IMR-90 (cell line): ENCODE measurements at regions not wholly inside any gene's neighbourhood (a gene's known extent, or its start where the extent isn't known, plus 50 kb on each side); places are given as distances from the start of the nearest gene placed in this dataset.

ENCODE experiments used
- BHLHE40 ChIP-seq: fragments of 150-350 bp; IDR thresholded peaks from 2 replicates; pipeline ENCODE4 v1.6.1; 2016; ENCODE audit warnings: mild to moderate bottlenecking, low read depth, low read length
- CEBPB ChIP-seq: IDR thresholded peaks from 2 replicates; pipeline ENCODE4 v1.6.1; 2012; ENCODE audit warnings: low read depth, low read length, improper control_type of control experiment
- CHD1 ChIP-seq: IDR thresholded peaks from 2 replicates; pipeline ENCODE4 v1.6.1; 2012; ENCODE audit warnings: low read depth, low read length, improper control_type of control experiment
- FOS ChIP-seq: fragments of 150-350 bp; IDR thresholded peaks from 2 replicates; pipeline ENCODE4 v1.6.1; 2016; ENCODE audit warnings: low read depth, low read length
- MXI1 ChIP-seq: IDR thresholded peaks from 2 replicates; pipeline ENCODE4 v1.6.1; 2012; ENCODE audit warnings: low read depth, mild to moderate bottlenecking, low read length, moderate library complexity, borderline replicate concordance
- POLR2A ChIP-seq: IDR thresholded peaks from 2 replicates; pipeline ENCODE4 v1.6.1; 2012; ENCODE audit warnings: mild to moderate bottlenecking, low read depth, low read length
- TF ChIP-seq, protein P1 (sequence below): conservative IDR thresholded peaks from 2 replicates; pipeline ENCODE4 v1.5.1; 2012; ENCODE audit warnings: mild to moderate bottlenecking, low read depth, low read length, improper control_type of control experiment

DNA sequence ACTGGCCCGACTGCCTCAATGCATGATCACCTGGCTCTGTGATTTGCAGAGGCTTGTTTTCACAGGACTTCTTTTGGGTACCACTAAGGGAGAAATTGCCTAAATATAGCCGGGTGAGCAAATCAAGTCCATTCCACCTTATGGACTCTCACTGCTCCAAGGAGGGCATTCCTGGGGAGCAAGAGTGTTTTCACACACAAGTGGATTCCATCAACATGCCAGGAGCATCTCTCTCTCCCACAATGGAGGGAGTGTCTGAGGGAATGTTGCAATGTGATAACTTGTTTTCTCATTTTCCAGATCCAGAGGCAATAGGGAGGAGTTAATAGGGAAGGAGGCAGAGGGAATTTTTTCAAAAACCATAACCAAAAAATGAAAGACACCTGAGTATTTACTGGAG is 250.7 kb downstream of the SATB2 start:
- TF ChIP-seq, protein P1, sequence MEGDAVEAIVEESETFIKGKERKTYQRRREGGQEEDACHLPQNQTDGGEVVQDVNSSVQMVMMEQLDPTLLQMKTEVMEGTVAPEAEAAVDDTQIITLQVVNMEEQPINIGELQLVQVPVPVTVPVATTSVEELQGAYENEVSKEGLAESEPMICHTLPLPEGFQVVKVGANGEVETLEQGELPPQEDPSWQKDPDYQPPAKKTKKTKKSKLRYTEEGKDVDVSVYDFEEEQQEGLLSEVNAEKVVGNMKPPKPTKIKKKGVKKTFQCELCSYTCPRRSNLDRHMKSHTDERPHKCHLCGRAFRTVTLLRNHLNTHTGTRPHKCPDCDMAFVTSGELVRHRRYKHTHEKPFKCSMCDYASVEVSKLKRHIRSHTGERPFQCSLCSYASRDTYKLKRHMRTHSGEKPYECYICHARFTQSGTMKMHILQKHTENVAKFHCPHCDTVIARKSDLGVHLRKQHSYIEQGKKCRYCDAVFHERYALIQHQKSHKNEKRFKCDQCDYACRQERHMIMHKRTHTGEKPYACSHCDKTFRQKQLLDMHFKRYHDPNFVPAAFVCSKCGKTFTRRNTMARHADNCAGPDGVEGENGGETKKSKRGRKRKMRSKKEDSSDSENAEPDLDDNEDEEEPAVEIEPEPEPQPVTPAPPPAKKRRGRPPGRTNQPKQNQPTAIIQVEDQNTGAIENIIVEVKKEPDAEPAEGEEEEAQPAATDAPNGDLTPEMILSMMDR: no peak
- TF ChIP-seq FOS: no peak
- TF ChIP-seq CHD1: no peak
- no peak for TF ChIP-seq POLR2A
- TF ChIP-seq CEBPB: no peak
- TF ChIP-seq BHLHE40: no peak
- TF ChIP-seq MXI1: no peak
